HepG2 (cell line): ENCODE measurements at regions not wholly inside any gene's neighbourhood (a gene's known extent, or its start where the extent isn't known, plus 50 kb on each side); places are given as distances from the start of the nearest gene placed in this dataset.

ENCODE experiments used
- ATAC-seq: fragments of 200-7000 bp; cut with Tn5 transposase; 3 replicates; pipeline ENCODE4 v1.9.1; 2020; ENCODE audit warnings: mild to moderate bottlenecking, moderate library complexity
- BruUV-seq: library from RNA; stranded (reverse); fragments of 400-500 nt; replicated peaks from 2 replicates; lab custom pipeline; 2021; lab: Mats Ljungman, UMichigan
- CTCF ChIA-PET: fragments of 300-600 bp; formaldehyde crosslinking; extraction: SDS; loops from one replicate; lab custom pipeline; 2021; ENCODE audit warnings: low total read pairs, inconsistent platforms, low intra/inter-chr PET ratio; lab: Yijun Ruan, JAX
- POLR2A ChIA-PET: fragments of 350-600 bp; sonication (Branson Sonifier 250); formaldehyde crosslinking; loops from one replicate; lab custom pipeline; 2020; ENCODE audit warnings: antibody characterized with exemption, inconsistent platforms; lab: Yijun Ruan, JAX
- DNase-seq: peaks from one replicate; pipeline ENCODE4 v3.0.0-alpha.2; 2015; ENCODE audit warnings: low spot score
- FAIRE-seq: peaks from 3 replicates; lab custom pipeline; 2011; peaks lifted over from hg19 to GRCh38; lab: Jason Lieb, UNC
- H2AFZ ChIP-seq: one replicate; pipeline ENCODE4 v1.6.1; 2011; ENCODE audit warnings: low read length, inconsistent platforms
- H3K27ac ChIP-seq: fragments of 300-600 bp; 3 replicates; pipeline ENCODE4 v1.8.0; 2011; ENCODE audit warnings: mixed run types, mild to moderate bottlenecking, mixed read lengths, low read length, inconsistent platforms; ENCODE audit not compliant: insufficient read depth; ENCODE audit errors: extremely low read length
- H3K27me3 ChIP-seq, 2 experiments: fragments of 200-600 bp in 1 of 2; 2 replicates in 1 of 2; 3 replicates in 1 of 2; pipeline versions ENCODE4 v1.6.0 to v1.8.0; 2011; ENCODE audit warnings: low read length in 2 of 2, mild to moderate bottlenecking in 2 of 2, moderate library complexity in 2 of 2, inconsistent platforms in 1 of 2; ENCODE audit not compliant: insufficient read depth in 2 of 2, control insufficient read depth in 1 of 2
- H3K36me3 ChIP-seq, 2 experiments: fragments of 200-600 bp in 1 of 2; replicated peaks in 1 of 2; 2 replicates in 1 of 2; 3 replicates in 1 of 2; pipeline versions ENCODE4 v1.5.1 to v1.8.0; 2011; ENCODE audit warnings: low read length in 2 of 2, inconsistent platforms in 1 of 2; ENCODE audit not compliant: insufficient read depth in 2 of 2, control insufficient read depth in 1 of 2
- H3K4me1 ChIP-seq: 2 replicates; pipeline ENCODE4 v1.5.1; 2012; ENCODE audit warnings: low read length, inconsistent platforms; ENCODE audit not compliant: insufficient read depth
- H3K4me2 ChIP-seq: 2 replicates; pipeline ENCODE4 v1.6.0; 2011; ENCODE audit warnings: low read depth, low read length, inconsistent platforms
- H3K4me3 ChIP-seq, 3 experiments: fragments of 200-600 bp in 1 of 3; sonication (generic), shearing (Covaris generic) in 1 of 3; replicated peaks in 1 of 3; 2 replicates each; pipeline ENCODE4 v1.5.1; 2011 to 2016; ENCODE audit warnings: low read length in 3 of 3, inconsistent platforms in 2 of 3, low read depth in 2 of 3, mild to moderate bottlenecking in 2 of 3, control low read depth in 1 of 3, mixed read lengths in 1 of 3; ENCODE audit not compliant: insufficient read depth in 1 of 3
- H3K79me2 ChIP-seq: one replicate; pipeline ENCODE4 v1.6.1; 2011; ENCODE audit warnings: low read length, inconsistent platforms; ENCODE audit not compliant: insufficient read depth
- H3K9ac ChIP-seq: 2 replicates; pipeline ENCODE4 v1.6.0; 2011; ENCODE audit warnings: mild to moderate bottlenecking, low read depth, low read length, inconsistent platforms; ENCODE audit not compliant: insufficient read depth
- H3K9me3 ChIP-seq: 2 replicates; pipeline ENCODE4 v1.5.1; 2012; ENCODE audit warnings: mild to moderate bottlenecking, low read length
- H4K20me1 ChIP-seq: 2 replicates; pipeline ENCODE4 v1.6.0; 2011; ENCODE audit warnings: inconsistent platforms, mild to moderate bottlenecking, low read length, moderate library complexity; ENCODE audit not compliant: insufficient read depth
- GTF2F1 ChIP-seq: fragments of 150-350 bp; IDR thresholded peaks from 2 replicates; pipeline ENCODE4 v1.6.1; 2014; ENCODE audit warnings: low read length
- HNF4G ChIP-seq, 2 experiments: sonication (generic) in 1 of 2; formaldehyde crosslinking in 1 of 2; IDR thresholded peaks; 2 replicates each; pipeline versions ENCODE4 v1.4.0 to v1.6.1; 2011 to 2020; ENCODE audit warnings: borderline replicate concordance in 2 of 2, low read depth in 2 of 2, mild to moderate bottlenecking in 2 of 2, low read length in 1 of 2, missing genetic modification reagents in 1 of 2, moderate library complexity in 1 of 2
- HOXA9 ChIP-seq: sonication (generic); formaldehyde crosslinking; IDR thresholded peaks from 2 replicates; pipeline ENCODE4 v1.8.1; 2022; ENCODE audit warnings: missing genetic modification reagents, mild to moderate bottlenecking, moderate library complexity, borderline replicate concordance
- MAFF ChIP-seq: IDR thresholded peaks from 2 replicates; pipeline ENCODE4 v1.6.1; 2011; ENCODE audit warnings: low read depth, low read length, improper control_type of control experiment
- MED1 ChIP-seq: sonication (generic); formaldehyde crosslinking; IDR thresholded peaks from 2 replicates; pipeline ENCODE4 v1.4.0; 2020; ENCODE audit warnings: missing genetic modification reagents
- NR3C1 ChIP-seq: sonication (generic); formaldehyde crosslinking; IDR thresholded peaks from 2 replicates; pipeline ENCODE4 v1.4.0; 2020; ENCODE audit warnings: missing genetic modification reagents
- SALL1 ChIP-seq: sonication (generic); formaldehyde crosslinking; IDR thresholded peaks from 2 replicates; pipeline ENCODE4 v1.8.0; 2022; ENCODE audit warnings: mild to moderate bottlenecking, missing genetic modification reagents
- TBL1XR1 ChIP-seq: fragments of 150-350 bp; IDR thresholded peaks from 2 replicates; pipeline ENCODE4 v1.6.1; 2014; ENCODE audit warnings: borderline replicate concordance, low read length; ENCODE audit not compliant: partially characterized antibody
- ZNF180 ChIP-seq: sonication (generic); formaldehyde crosslinking; IDR thresholded peaks from 2 replicates; pipeline ENCODE4 v1.4.0; 2020; ENCODE audit warnings: low read depth, missing genetic modification reagents, borderline replicate concordance
- ZNF292 ChIP-seq: sonication (generic); formaldehyde crosslinking; IDR thresholded peaks from 2 replicates; pipeline ENCODE4 v1.8.1; 2022; ENCODE audit warnings: mild to moderate bottlenecking, low read depth, missing genetic modification reagents, borderline replicate concordance
- WGBS: methylation state at CpG from one replicate; pipeline ENCODE4 v1.1.6; 2017; ENCODE audit warnings: low lambda C conversion rate; 5-methylcytosine and 5-hydroxymethylcytosine counted together
- in situ Hi-C: cut with HindIII; loops from 2 replicates; pipeline ENCODE4 v1.10.0; 2017; ENCODE audit warnings: low pct_unique_long_range_greater_than_20kb; ENCODE audit not compliant: extremely low pct_ligation_motif_present
- intact Hi-C: fragments of 100-400 bp; cut with micrococcal nuclease; formaldehyde crosslinking; loops from one replicate; pipeline ENCODE4 v1.10.0; 2022; ENCODE audit not compliant: unreplicated experiment
- TF ChIP-seq, protein P1 (sequence below): sonication (generic); formaldehyde crosslinking; IDR thresholded peaks from 2 replicates; pipeline ENCODE4 v1.8.1; 2023; ENCODE audit warnings: mild to moderate bottlenecking, missing genetic modification reagents

DNA sequence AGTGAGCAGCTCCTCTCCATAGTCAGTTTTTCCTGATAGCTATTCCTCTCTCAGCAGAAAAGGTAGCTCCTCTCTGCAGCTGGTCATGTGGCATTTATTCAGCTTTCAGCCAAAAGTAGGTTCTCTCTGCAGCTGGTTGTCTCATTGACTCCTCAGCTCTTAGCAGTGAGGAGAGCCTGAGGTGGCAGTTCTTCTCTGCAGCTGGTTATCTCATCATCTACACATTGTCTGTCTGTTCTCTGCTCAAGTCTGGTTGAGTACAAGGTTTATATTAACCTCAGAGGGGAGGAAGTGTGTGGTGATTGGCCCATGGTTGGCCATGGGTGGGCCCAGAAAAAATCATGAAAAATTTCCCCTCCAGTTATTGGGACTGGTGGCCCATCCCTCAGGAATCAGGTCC is 338.3 kb downstream of the KDM5D start (continued):
- no peak for TF ChIP-seq HOXA9 (CRISPR knock-in tag)
- TF ChIP-seq ZNF180 (CRISPR knock-in tag) = no peak
- TF ChIP-seq MED1 = no peak
- TF ChIP-seq TBL1XR1 = no peak
- TF ChIP-seq NR3C1 = no peak
- TF ChIP-seq ZNF292 (CRISPR knock-in tag) = no peak
- TF ChIP-seq HNF4G (IDR thresholded peaks at IDR 0.05; ENCODE audit: borderline replicate concordance, low read depth, low read length) = no peak
- no peak for TF ChIP-seq HNF4G (CRISPR knock-in tag; IDR thresholded peaks at IDR 0.05; ENCODE audit: borderline replicate concordance, low read depth)

DNA sequence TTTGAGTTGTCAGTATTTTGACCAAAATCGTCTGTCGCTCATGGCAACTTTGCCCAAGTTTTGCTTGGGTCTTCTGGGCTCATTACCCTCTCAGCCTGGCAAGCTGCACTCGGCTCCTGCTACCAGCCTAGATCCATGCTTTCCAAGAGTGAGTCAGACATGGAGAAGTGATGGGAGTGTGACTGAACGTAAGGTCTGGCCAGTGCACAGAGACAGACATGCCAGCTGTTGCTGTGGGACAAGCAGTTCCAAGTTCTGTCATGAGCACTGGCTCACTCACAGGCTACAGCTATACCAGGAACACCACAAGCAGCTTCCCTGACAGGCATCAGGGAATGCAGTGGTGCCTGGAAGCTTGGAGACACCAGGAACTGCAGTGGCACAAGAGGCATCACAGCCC is 338.9 kb downstream of the KDM5D start:
- Histone ChIP-seq H4K20me1 (no peaks in the 10 kb centered on the region), H3K9ac (no peak overlapping the region), H3K27me3 (no peaks in the 10 kb centered on the region), H3K4me1 (no peaks in the 10 kb centered on the region), H3K9me3 (no peaks in the 10 kb centered on the region), H3K36me3 (no peaks in the 10 kb centered on the region), H3K4me3 (no peak overlapping the region), H3K4me2 (no peak overlapping the region), H3K27ac (no peak overlapping the region), H3K79me2 (no peaks in the 10 kb centered on the region), H2AFZ (no peak overlapping the region)
- no peak for TF ChIP-seq SALL1 (CRISPR knock-in tag)
- no peak for TF ChIP-seq GTF2F1
- TF ChIP-seq, protein P1, sequence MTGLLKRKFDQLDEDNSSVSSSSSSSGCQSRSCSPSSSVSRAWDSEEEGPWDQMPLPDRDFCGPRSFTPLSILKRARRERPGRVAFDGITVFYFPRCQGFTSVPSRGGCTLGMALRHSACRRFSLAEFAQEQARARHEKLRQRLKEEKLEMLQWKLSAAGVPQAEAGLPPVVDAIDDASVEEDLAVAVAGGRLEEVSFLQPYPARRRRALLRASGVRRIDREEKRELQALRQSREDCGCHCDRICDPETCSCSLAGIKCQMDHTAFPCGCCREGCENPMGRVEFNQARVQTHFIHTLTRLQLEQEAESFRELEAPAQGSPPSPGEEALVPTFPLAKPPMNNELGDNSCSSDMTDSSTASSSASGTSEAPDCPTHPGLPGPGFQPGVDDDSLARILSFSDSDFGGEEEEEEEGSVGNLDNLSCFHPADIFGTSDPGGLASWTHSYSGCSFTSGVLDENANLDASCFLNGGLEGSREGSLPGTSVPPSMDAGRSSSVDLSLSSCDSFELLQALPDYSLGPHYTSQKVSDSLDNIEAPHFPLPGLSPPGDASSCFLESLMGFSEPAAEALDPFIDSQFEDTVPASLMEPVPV (CRISPR knock-in tag) = no peak
- no peak for TF ChIP-seq MAFF
- no TSS peak for BruUV-seq
- in situ Hi-C loops (no loop called here), intact Hi-C loops (no loop called here)
- WGBS = no CpG with 5 or more reads among the region's 4 CpGs
- POLR2A ChIA-PET = no interaction called here
- no peak for DNase-seq
- CTCF ChIA-PET = no interaction called here
- no peak for ATAC-seq
- no peak for FAIRE-seq
